Endothelial cell (in vitro differentiated cells): ENCODE measurements at regions not wholly inside any gene's neighbourhood (a gene's known extent, or its start where the extent isn't known, plus 50 kb on each side); places are given as distances from the start of the nearest gene placed in this dataset.

Experiments used
- DNase-seq: peaks from one replicate; pipeline ENCODE4 v3.0.0; 2021; ENCODE audit warnings: low spot score
- H3K27ac Mint-ChIP-seq: one replicate; pipeline ENCODE4 v1.8.0; 2021; ENCODE audit warnings: mixed read lengths, inconsistent platforms; ENCODE audit not compliant: unreplicated experiment
- H3K27me3 Mint-ChIP-seq: one replicate; pipeline ENCODE4 v1.8.0; 2021; ENCODE audit warnings: mild to moderate bottlenecking, moderate library complexity, mixed read lengths, inconsistent platforms; ENCODE audit not compliant: unreplicated experiment
- H3K36me3 Mint-ChIP-seq: one replicate; pipeline ENCODE4 v1.8.0; 2021; ENCODE audit warnings: mild to moderate bottlenecking, low read depth, mixed read lengths, inconsistent platforms; ENCODE audit not compliant: unreplicated experiment
- H3K4me1 Mint-ChIP-seq: one replicate; pipeline ENCODE4 v1.8.0; 2021; ENCODE audit warnings: mild to moderate bottlenecking, mixed read lengths, inconsistent platforms; ENCODE audit not compliant: unreplicated experiment
- H3K4me3 Mint-ChIP-seq: one replicate; pipeline ENCODE4 v1.8.0; 2021; ENCODE audit warnings: mild to moderate bottlenecking, mixed read lengths, inconsistent platforms; ENCODE audit not compliant: unreplicated experiment
- H3K9me3 Mint-ChIP-seq: one replicate; pipeline ENCODE4 v1.8.0; 2021; ENCODE audit warnings: mixed read lengths, inconsistent platforms; ENCODE audit not compliant: unreplicated experiment
- CTCF ChIP-seq: fragments of 200-600 bp; sonication (generic); IDR thresholded peaks from one replicate; pipeline ENCODE4 v1.5.0; 2021; ENCODE audit warnings: antibody characterized with exemption; ENCODE audit not compliant: unreplicated experiment

- Mint-ChIP-seq H3K9me3 (no peaks in the 10 kb centered on the region), H3K27me3 (peaks cover 2% of the 10 kb centered on the region), H3K4me3 (no peak overlapping the region), H3K36me3 (no peaks in the 10 kb centered on the region), H3K4me1 (no peaks in the 10 kb centered on the region), H3K27ac (no peak overlapping the region)
- no peak for TF ChIP-seq CTCF
- no peak for DNase-seq
Observed at GRCh38 chr15:38991701-38992100, 427.1 kb upstream of the RASGRP1 start.

- Mint-ChIP-seq H3K9me3 (no peaks in the 10 kb centered on the region), H3K27ac (no peak overlapping the region), H3K4me3 (no peak overlapping the region), H3K4me1 (no peaks in the 10 kb centered on the region), H3K36me3 (no peaks in the 10 kb centered on the region), H3K27me3 (peaks cover 2% of the 10 kb centered on the region)
- DNase-seq = no peak
- no peak for TF ChIP-seq CTCF
Observed at GRCh38 chr15:38992506-38992905, 427.9 kb upstream of the RASGRP1 start.

- no peak overlapping the region for H3K4me3 Mint-ChIP-seq
- no peak for TF ChIP-seq CTCF
Observed at GRCh38 chr15:38992930-38993329, 428.3 kb upstream of the RASGRP1 start.

GRCh38 chr15:38994310-38994709 is 429.7 kb upstream of the RASGRP1 start:
- H3K36me3 Mint-ChIP-seq = no peaks in the 10 kb centered on the region
- H3K4me3 Mint-ChIP-seq = no peak overlapping the region
- no peaks in the 10 kb centered on the region for H3K4me1 Mint-ChIP-seq
- H3K27ac Mint-ChIP-seq = no peak overlapping the region
- DNase-seq = no peak
- peaks cover 2% of the 10 kb centered on the region for H3K27me3 Mint-ChIP-seq
- H3K9me3 Mint-ChIP-seq = no peaks in the 10 kb centered on the region
- no peak for TF ChIP-seq CTCF

More at GRCh38 chr15:38992930-38993329, 428.3 kb upstream of the RASGRP1 start:
- peaks cover 2% of the 10 kb centered on the region for H3K27me3 Mint-ChIP-seq
- no peak for DNase-seq
- H3K36me3 Mint-ChIP-seq = no peaks in the 10 kb centered on the region
- H3K9me3 Mint-ChIP-seq = no peaks in the 10 kb centered on the region
- H3K27ac Mint-ChIP-seq = no peak overlapping the region
- no peaks in the 10 kb centered on the region for H3K4me1 Mint-ChIP-seq

- no peak overlapping the region for H3K4me3 Mint-ChIP-seq
- TF ChIP-seq CTCF = no peak
- H3K36me3 Mint-ChIP-seq = no peaks in the 10 kb centered on the region
- peaks cover 6% of the 10 kb centered on the region for H3K4me1 Mint-ChIP-seq
- no peak for DNase-seq
- no peaks in the 10 kb centered on the region for H3K9me3 Mint-ChIP-seq
- H3K27ac Mint-ChIP-seq = no peak overlapping the region
- peaks cover 2% of the 10 kb centered on the region for H3K27me3 Mint-ChIP-seq
Observed at GRCh38 chr15:38996111-38996631, 431.6 kb upstream of the RASGRP1 start.
